CD4-positive, alpha-beta T cell treated with Interleukin-17A for 1 hour (primary cell): ENCODE measurements at regions not wholly inside any gene's neighbourhood (a gene's known extent, or its start where the extent isn't known, plus 50 kb on each side); places are given as distances from the start of the nearest gene placed in this dataset.
"Not testable (repeated sequence)": the region's sequence is repeated elsewhere in the genome, so short reads cannot be mapped to it uniquely, and the experiment has no call there.

ENCODE experiments used
- DNase-seq: peaks from one replicate; pipeline ENCODE4 v3.0.0-alpha.2; 2020

DNA sequence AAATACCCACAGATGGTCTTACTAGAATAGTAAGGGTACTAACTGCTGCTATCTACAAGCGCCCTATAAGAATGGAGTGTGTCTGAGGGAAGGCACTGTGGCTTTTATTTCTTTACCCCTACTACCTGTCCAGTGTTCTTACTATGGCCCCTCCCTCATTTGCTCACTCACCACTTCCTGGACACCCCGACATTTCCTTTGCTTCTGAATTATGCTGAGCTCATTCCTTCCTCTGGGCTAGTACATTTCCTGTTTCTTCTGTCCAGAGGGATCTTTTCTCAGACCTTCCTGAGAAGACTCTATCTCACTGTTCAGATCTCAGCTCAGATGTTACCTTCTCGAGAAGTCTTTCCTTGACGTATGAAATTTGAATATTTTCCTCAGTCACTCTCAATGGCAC lies 192.1 kb upstream of the DAB1 start:
- DNase-seq = no peak

DNA sequence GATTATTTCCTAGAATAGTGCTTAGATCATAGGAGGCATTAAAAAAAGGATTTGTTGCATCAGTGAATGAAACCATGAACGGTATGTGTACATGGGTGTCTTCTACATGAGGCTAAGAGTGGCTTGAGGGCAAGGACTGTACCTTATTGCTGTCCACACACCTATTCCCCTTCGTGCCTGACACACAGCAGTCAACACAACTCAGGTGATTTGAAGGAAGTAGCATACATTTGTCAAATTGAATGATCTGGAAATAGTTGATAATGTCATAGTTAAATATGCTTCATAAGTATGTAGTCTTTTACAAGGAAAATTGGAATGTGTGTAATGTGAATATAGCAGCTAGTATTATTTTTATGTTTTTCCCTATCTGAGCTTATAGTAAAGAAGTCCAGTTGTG lies 189.0 kb upstream of the DAB1 start:
- DNase-seq = no peak

GRCh38 chr1:57605933-57606332 lies 182.1 kb upstream of the DAB1 start:
- no peak for DNase-seq

DNA sequence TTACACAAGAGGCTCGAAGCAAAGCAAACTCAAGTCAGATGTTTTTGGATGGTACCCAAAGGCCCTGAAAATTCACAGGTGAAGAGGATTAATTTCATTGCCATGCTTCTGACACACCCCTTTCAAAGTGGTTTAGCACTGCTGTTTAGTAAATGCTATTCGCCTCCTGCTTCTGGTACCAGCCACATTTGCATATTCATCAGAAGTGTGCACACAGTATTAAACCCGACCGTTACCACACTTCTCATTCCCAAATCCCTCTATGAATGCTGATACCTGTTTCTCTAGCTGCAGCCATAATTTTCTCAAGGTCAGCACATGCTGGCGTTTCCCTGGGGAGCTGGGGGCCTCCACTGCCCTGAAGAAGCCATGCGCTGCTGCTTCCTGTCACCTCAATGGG lies 179.8 kb upstream of the DAB1 start:
- DNase-seq = no peak

GRCh38 chr1:57600424-57600823 lies 176.6 kb upstream of the DAB1 start:
- no peak for DNase-seq

DNA sequence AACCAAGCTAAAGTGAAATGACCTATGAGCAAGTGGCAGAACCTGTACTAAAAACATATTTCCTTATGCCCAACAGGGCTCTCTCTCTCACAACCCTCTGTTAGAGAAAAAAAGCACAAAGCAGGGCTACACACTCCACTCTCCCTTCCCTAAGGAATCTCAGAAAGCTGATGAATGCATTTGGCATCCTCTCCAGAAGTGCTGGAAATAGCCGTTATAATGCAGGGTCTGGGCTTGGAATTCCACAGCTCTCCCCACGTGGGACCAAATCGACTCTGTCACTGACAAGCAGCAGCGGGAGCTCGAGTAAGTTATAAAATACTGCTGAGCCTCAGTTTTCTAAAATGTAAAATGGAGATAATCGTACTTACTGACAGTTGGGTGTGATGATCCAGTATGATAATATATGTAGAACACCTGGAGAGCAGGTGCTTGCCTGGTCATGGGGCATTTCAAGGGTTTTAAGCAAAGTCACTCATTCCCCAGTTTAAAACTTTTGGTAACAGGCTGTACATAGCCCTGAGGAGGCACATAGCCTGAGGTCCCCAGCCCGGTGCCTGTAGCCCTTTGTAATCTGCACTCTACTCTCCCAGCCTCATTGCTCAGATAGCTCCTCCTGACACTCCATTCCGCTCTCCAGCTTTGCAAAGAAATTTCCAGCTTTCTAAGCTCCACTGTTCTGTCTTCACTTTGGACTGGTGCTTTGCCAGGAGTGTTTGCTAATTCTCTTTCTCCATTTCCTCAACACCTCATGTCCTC lies 175.6 kb upstream of the DAB1 start:
- DNase-seq = no peak

- DNase-seq = no peak
Measured at GRCh38 chr1:57597036-57597435, 173.2 kb upstream of the DAB1 start.

GRCh38 chr1:57594002-57594401 lies 170.1 kb upstream of the DAB1 start:
- DNase-seq = no peak

- DNase-seq = no peak
Measured at GRCh38 chr1:57591842-57592241, 168.0 kb upstream of the DAB1 start.

DNA sequence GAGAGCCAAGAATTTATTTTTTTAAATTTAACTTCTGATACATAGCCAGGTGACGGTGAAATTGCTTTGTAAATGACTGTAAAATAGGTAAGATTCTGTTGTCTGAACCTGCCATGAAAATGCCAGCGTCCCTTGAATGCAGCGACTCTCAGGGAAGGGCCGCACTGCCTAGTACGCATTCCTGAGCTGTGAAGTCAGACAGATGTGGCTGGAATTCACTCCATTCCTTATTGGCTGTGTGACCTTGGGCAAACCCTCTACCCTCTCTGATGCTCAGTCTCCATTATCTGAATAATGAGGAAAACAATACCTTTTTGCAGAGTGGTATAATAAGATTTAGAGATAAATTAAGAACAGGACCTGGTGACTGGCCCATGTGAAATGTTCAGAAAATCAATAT lies 167.1 kb upstream of the DAB1 start:
- no peak for DNase-seq

- no peak for DNase-seq
Measured at GRCh38 chr1:57586842-57587241, 163.0 kb upstream of the DAB1 start.

DNA sequence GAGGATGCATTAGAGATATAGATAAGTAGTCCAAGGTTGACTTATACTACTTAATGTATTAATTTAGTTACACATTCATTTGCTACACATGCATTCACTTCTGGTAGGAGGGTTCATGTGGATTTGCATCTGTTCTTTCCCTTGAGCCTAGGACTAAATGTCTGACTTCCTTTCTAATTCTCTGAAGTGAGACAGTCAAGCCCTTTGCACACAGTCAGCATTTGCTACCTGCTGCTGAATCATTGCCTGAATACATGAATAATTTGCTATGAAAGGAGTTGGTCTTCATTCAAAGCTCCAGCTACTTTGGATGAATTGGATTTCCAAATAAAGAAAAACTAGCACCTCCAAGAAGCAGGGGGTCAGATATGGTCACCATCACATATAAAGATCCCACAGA lies 154.8 kb upstream of the DAB1 start:
- DNase-seq = no peak

GRCh38 chr1:57578099-57578498 lies 154.2 kb upstream of the DAB1 start:
- DNase-seq = no peak

GRCh38 chr1:57576756-57577155 lies 152.9 kb upstream of the DAB1 start:
- DNase-seq = no peak

DNA sequence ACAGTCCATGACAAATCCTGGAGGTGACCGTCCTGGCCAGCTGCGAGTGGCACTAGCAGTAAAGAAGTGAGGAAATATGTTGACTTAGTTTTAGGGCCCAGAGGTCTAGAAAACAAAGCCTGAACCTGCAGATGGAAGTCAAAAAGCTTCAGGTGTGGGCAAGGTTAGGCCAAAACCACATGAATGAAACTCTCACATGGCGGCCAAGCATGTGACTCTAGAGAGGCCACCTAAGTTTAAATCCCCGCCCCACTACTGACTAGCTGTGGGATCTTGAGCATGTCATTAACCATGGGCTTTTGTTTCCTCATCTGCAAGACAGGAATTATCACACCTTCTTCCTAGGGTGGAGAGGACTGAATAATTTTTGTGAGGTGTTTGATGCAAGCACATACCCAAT lies 148.2 kb upstream of the DAB1 start:
- DNase-seq = no peak

DNA sequence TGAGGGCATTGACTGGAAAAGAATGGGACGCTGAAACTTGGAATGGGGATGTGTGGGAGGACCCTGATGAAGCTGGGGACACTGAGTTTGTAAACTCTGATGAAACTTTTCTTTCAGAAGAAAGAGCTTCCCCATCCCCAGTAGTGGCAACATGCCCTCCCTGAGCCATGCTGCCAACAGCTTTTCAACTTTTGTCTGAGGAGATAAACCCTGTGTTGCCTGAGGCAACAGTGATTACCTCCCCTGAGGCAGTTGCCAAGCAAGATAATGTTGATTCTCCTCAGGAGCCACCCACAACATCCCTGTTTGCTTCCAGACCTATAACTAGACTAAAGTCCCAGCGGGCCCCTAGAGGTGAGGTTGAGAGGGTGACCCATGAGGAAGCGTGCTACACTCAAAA lies 134.2 kb upstream of the DAB1 start:
- not testable (repeated sequence) for DNase-seq

DNA sequence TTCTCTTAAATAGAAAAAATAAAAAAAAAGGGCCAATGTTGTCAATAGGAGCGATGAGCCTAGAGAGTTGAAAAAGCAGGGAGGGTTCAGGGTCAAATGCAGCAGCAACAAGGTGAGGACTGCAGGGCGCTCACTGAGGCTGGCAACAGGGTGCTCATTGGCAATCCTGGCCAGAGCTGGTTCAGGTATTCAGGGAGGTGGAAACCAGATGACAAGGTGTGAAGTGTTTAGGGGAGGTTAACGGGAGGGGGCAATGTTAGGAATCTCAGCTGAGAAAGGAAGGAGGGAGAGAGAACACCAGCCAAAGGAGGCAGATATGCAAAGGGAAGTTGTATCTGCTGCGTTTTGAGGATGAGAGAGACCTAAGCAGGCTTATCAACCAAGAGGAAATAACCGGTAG lies 129.8 kb upstream of the DAB1 start:
- DNase-seq = no peak

- no peak for DNase-seq
Measured at GRCh38 chr1:57551476-57551875, 127.6 kb upstream of the DAB1 start.

DNA sequence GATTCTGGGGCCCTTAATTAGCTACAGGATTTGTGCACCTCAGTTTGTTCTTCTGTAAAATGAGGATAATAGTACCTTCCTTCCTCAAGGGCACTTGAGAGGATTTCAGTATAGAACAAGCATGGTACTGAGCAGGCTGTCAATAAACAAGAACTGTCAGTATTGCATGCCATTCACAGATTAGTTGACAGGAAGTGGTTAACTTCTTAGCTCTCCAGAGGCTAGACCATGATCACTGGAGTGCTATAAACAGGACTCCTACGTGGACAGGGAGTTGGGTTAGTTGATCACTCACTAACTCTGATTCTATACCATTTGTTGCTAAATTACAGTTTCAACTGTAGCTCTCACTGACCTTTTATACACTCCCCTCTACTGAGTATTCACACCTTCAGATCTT lies 126.2 kb upstream of the DAB1 start:
- no peak for DNase-seq

DNA sequence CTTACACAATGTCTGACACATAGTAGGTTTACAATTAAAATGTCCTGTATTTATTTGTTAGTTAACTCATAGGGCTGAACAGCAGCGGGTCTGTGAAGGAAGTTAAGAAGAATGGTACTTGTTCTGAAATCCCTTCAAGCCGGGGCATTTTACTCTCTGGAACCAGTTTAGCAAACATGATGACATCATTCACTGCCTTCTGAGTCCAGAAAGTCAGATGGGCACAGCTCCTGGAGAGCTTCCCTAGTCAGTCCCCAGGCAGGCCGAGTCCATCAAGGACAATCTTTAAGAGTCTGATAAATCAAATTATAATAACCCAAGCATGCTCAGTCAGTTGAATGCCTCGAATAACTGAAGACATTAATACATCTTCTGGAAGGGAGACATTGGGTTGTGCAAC lies 125.4 kb upstream of the DAB1 start:
- no peak for DNase-seq

GRCh38 chr1:57546549-57547330 lies 122.9 kb upstream of the DAB1 start:
- no peak for DNase-seq

GRCh38 chr1:57544345-57544744 lies 120.5 kb upstream of the DAB1 start:
- DNase-seq = no peak

DNA sequence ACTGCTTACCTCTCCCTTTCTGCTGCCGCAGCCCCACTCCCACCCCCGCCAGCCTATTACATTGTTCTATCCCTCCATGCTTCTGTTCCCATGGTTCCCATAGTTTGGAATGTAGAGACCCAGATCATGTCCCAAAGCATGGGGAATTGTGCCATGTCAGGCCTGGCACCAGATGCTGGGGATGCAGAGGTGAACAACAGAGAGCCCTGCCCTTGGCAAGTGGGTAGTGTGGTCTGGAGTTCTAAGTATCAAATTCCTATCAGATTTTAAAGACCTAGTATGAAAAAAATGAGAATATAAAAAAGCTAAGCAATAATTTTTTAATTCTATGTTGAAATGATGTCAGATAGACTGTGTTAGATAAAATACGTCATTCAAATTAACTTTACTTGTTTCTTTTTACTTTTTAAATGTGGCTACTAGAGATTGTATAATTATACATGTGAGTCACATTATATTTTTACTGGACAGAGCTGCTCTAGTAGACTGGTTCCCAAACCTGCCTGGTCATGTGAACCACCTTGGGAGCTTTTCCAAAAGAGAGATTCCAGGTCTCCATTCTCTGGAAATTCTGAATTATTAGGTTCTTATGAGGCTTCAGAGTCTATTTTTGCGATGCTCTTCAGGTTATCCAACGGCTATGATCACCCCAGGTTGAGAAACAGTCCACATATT lies 113.0 kb upstream of the DAB1 start:
- no peak for DNase-seq

DNA sequence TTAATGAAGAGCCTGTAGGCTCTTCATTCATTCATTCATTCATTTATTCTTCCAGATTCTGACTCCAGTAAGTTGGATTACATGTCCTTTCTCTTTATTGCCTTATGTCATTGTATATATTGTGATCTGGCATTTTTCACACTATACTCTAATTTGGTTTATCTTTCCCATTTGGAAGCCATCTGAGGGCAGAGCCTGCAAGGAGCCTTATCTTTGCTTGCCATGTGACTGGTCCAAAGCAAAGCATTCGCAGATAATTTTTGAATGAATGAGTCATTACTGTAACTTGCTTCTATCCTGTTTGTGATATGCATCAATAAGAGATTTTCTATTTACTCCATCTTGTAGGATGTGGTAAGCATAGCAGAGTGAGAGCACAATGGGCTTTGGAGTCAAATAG lies 108.4 kb upstream of the DAB1 start:
- no peak for DNase-seq
